ENCODE measurements at regions not wholly inside any gene's neighbourhood (a gene's known extent, or its start where the extent isn't known, plus 50 kb on each side); places are given as distances from the start of the nearest gene placed in this dataset.
"Not testable (repeated sequence)": the region's sequence is repeated elsewhere in the genome, so short reads cannot be mapped to it uniquely, and the experiment has no call there.

DNA sequence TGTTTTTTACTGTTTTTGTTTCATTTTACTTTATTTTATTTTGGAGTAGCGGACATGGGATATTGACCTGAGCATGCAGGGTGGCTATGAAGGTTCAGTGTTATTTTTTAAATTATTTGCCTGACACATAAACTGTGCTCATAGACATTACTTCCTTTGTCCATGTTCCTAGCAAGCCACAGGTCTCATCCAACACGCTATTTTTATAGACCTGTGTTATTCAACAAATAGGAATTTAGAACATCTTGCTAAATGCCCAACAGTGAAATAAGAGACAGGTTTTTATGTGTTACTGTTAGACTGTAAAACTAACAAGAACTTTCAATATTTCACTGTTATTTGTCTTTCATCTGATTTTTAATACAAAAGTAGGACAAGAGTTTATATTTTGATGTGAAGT is 756.4 kb downstream of the KCNT2 start:
- no peak overlapping the region for H2AFZ ChIP-seq (ENCODE audit: low read length)
- ChIA-PET CTCF (ENCODE audit: unreplicated experiment) (no interaction called here), POLR2A (no interaction called here)
- H3K9me3 ChIP-seq (ENCODE audit: low read length) = no peaks in the 10 kb centered on the region
- TF ChIP-seq, protein P1, sequence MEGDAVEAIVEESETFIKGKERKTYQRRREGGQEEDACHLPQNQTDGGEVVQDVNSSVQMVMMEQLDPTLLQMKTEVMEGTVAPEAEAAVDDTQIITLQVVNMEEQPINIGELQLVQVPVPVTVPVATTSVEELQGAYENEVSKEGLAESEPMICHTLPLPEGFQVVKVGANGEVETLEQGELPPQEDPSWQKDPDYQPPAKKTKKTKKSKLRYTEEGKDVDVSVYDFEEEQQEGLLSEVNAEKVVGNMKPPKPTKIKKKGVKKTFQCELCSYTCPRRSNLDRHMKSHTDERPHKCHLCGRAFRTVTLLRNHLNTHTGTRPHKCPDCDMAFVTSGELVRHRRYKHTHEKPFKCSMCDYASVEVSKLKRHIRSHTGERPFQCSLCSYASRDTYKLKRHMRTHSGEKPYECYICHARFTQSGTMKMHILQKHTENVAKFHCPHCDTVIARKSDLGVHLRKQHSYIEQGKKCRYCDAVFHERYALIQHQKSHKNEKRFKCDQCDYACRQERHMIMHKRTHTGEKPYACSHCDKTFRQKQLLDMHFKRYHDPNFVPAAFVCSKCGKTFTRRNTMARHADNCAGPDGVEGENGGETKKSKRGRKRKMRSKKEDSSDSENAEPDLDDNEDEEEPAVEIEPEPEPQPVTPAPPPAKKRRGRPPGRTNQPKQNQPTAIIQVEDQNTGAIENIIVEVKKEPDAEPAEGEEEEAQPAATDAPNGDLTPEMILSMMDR (conservative IDR thresholded peaks at IDR 0.05; ENCODE audit: low read length) = no peak
- TF ChIP-seq EZH2phosphoT487 (IDR thresholded peaks at IDR 0.05; ENCODE audit: borderline replicate concordance, low read depth, low read length) = no peak
- H3K4me1 ChIP-seq (ENCODE audit: insufficient read depth, low read length, poor library complexity, severe bottlenecking) = no peaks in the 10 kb centered on the region
- no peaks in the 10 kb centered on the region for H3K9me2 ChIP-seq (ENCODE audit: insufficient read depth, low read length)
- H3K79me2 ChIP-seq (ENCODE audit: insufficient read depth, low read depth, low read length) = no peaks in the 10 kb centered on the region
- no peak for DNase-seq (ENCODE audit: low spot score)
- BruUV-seq (replicated peaks) = no TSS peak
- H3K4me3 ChIP-seq (ENCODE audit: low read depth, low read length, poor library complexity, severe bottlenecking) = no peak overlapping the region
- H3K27ac ChIP-seq (ENCODE audit: low read depth, low read length, poor library complexity, severe bottlenecking) = no peak overlapping the region
- H3K4me2 ChIP-seq (ENCODE audit: low read length) = no peak overlapping the region
- intact Hi-C loops (cut with micrococcal nuclease; ENCODE audit: unreplicated experiment) = no loop called here
- no peaks in the 10 kb centered on the region for H3K36me3 ChIP-seq (ENCODE audit: insufficient read depth, low read length)
- no peaks in the 10 kb centered on the region for H4K20me1 ChIP-seq (ENCODE audit: insufficient read depth, low read length)

GRCh38 chr1:195851016-195851601 is 757.1 kb downstream of the KCNT2 start:
- no peak for DNase-seq (ENCODE audit: low spot score)
- BruUV-seq (replicated peaks) = no TSS peak
- CTCF ChIA-PET (ENCODE audit: unreplicated experiment) = no interaction called here
- intact Hi-C loops (cut with micrococcal nuclease; ENCODE audit: unreplicated experiment) = no loop called here
- POLR2A ChIA-PET = interaction anchor here (0.6 kb wide), 1 partner anchor 133 kb away, joined by 3 read pairs; no protein-coding TSS in a partner anchor
- Histone ChIP-seq H3K79me2 (ENCODE audit: insufficient read depth, low read depth, low read length) (no peaks in the 10 kb centered on the region), H3K4me1 (ENCODE audit: insufficient read depth, low read length, poor library complexity, severe bottlenecking) (no peaks in the 10 kb centered on the region), H3K27ac (ENCODE audit: low read depth, low read length, poor library complexity, severe bottlenecking) (no peak overlapping the region), H3K9me3 (ENCODE audit: low read length) (no peaks in the 10 kb centered on the region), H4K20me1 (ENCODE audit: insufficient read depth, low read length) (no peaks in the 10 kb centered on the region), H3K36me3 (ENCODE audit: insufficient read depth, low read length) (no peaks in the 10 kb centered on the region), H3K4me2 (ENCODE audit: low read length) (no peak overlapping the region), H3K4me3 (ENCODE audit: low read depth, low read length, poor library complexity, severe bottlenecking) (no peak overlapping the region), H3K9me2 (ENCODE audit: insufficient read depth, low read length) (no peaks in the 10 kb centered on the region), H2AFZ (ENCODE audit: low read length) (no peak overlapping the region)
- TF ChIP-seq EZH2phosphoT487 (IDR thresholded peaks at IDR 0.05; ENCODE audit: borderline replicate concordance, low read depth, low read length) = no peak
- TF ChIP-seq, protein P1 (conservative IDR thresholded peaks at IDR 0.05; ENCODE audit: low read length) = no peak

GRCh38 chr1:195849180-195849579 is 759.1 kb downstream of the KCNT2 start:
- Histone ChIP-seq H3K4me3 (ENCODE audit: low read depth, low read length, poor library complexity, severe bottlenecking) (no peak overlapping the region), H3K27ac (ENCODE audit: low read depth, low read length, poor library complexity, severe bottlenecking) (no peak overlapping the region), H3K4me1 (ENCODE audit: insufficient read depth, low read length, poor library complexity, severe bottlenecking) (no peaks in the 10 kb centered on the region), H3K4me2 (ENCODE audit: low read length) (no peak overlapping the region), H3K9me2 (ENCODE audit: insufficient read depth, low read length) (no peaks in the 10 kb centered on the region), H3K79me2 (ENCODE audit: insufficient read depth, low read depth, low read length) (no peaks in the 10 kb centered on the region), H3K36me3 (ENCODE audit: insufficient read depth, low read length) (no peaks in the 10 kb centered on the region), H4K20me1 (ENCODE audit: insufficient read depth, low read length) (no peaks in the 10 kb centered on the region), H3K9me3 (ENCODE audit: low read length) (no peaks in the 10 kb centered on the region), H2AFZ (ENCODE audit: low read length) (no peak overlapping the region)
- no peak for TF ChIP-seq EZH2phosphoT487 (IDR thresholded peaks at IDR 0.05; ENCODE audit: borderline replicate concordance, low read depth, low read length)
- TF ChIP-seq, protein P1 (conservative IDR thresholded peaks at IDR 0.05; ENCODE audit: low read length) = no peak
- POLR2A ChIA-PET = interaction anchor here (0.7 kb wide), 1 partner anchor 1537 kb away, joined by 3 read pairs; no protein-coding TSS in a partner anchor
- CTCF ChIA-PET (ENCODE audit: unreplicated experiment) = no interaction called here
- intact Hi-C loops (cut with micrococcal nuclease; ENCODE audit: unreplicated experiment) = no loop called here
- no TSS peak for BruUV-seq (replicated peaks)
- no peak for DNase-seq (ENCODE audit: low spot score)

DNA sequence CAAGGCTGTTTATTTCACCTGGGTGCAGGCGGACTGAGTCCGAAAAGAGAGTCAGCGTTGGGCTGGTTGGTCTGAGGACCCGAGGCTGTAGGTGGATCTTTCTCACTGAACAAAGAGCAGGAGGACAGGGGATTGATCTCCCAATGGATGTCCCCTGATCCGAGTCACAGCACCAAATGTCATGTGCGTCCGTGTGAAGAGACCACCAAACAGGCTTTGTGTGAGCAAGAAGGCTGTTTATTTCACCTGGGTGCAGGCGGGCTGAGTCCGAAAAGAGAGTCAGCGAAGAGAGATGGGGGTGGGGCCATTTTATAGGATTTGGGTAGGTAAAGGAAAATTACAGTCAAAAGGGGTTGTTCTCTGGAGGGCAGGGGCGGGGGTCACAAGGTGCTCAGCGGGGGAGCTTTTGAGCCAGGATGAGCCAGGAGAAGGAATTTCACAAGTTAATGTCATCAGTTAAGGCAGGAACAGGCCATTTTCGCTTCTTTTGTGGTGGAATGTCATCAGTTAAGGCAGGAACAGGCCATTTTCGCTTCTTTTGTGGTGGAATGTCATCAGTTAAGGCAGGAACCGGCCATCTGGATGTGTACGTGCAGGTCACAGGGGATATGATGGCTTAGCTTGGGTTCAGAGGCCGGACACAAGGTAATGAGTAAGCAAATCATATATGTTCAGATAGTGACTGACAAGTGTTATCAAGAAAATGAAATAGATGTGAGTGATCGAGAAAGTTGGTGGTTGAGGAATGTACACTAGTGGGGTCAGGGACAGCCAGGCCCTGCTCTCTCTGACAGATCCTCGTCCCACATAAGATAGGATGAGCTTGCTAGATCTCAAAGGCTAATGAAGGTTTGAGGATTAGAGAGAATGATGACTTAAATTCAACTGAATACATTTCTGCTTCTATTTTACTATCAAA is 760.0 kb downstream of the KCNT2 start:
- POLR2A ChIA-PET = interaction anchor here (0.7 to 1.0 kb wide), 3 partner anchors 17 to 1538 kb away, joined by 3 to 5 read pairs (median 3); no protein-coding TSS in a partner anchor
- intact Hi-C loops (cut with micrococcal nuclease; ENCODE audit: unreplicated experiment); H3K79me2 ChIP-seq (ENCODE audit: insufficient read depth, low read depth, low read length); H3K9me2 ChIP-seq (ENCODE audit: insufficient read depth, low read length); BruUV-seq (replicated peaks); H3K9me3 ChIP-seq (ENCODE audit: low read length); H3K4me1 ChIP-seq (ENCODE audit: insufficient read depth, low read length, poor library complexity, severe bottlenecking); H3K36me3 ChIP-seq (ENCODE audit: insufficient read depth, low read length); DNase-seq (ENCODE audit: low spot score); H2AFZ ChIP-seq (ENCODE audit: low read length); H4K20me1 ChIP-seq (ENCODE audit: insufficient read depth, low read length); H3K27ac ChIP-seq (ENCODE audit: low read depth, low read length, poor library complexity, severe bottlenecking); H3K4me3 ChIP-seq (ENCODE audit: low read depth, low read length, poor library complexity, severe bottlenecking); CTCF ChIA-PET (ENCODE audit: unreplicated experiment); H3K4me2 ChIP-seq (ENCODE audit: low read length): not testable (repeated sequence)
